Right atrium auricular region (tissue), 2 donors: ENCODE measurements at regions not wholly inside any gene's neighbourhood (a gene's known extent, or its start where the extent isn't known, plus 50 kb on each side); places are given as distances from the start of the nearest gene placed in this dataset.
"Not testable (repeated sequence)": the region's sequence is repeated elsewhere in the genome, so short reads cannot be mapped to it uniquely, and the experiment has no call there.

Experiments
- DNase-seq: peaks from one replicate; pipeline ENCODE4 v3.0.0-alpha.2; 2019; ENCODE audit warnings: low spot score
- H3K27ac ChIP-seq, 2 donors: fragments of 200-600 bp; sonication (generic); 1 replicate in 1 of 2; 2 replicates in 1 of 2; pipeline ENCODE4 v1.5.1; 2016 to 2019
- H3K27me3 ChIP-seq, 2 donors: fragments of 200-600 bp; sonication (generic); one replicate each; pipeline versions ENCODE4 v1.5.1 to v1.6.0; 2017 to 2019
- H3K36me3 ChIP-seq: fragments of 200-600 bp; sonication (generic); one replicate; pipeline ENCODE4 v1.5.1; 2016
- H3K4me1 ChIP-seq, 2 donors: fragments of 200-600 bp; sonication (generic); one replicate each; pipeline versions ENCODE4 v1.5.1 to v1.6.0; 2017 to 2019
- H3K4me3 ChIP-seq, 2 donors: fragments of 200-600 bp; sonication (generic); 1 replicate in 1 of 2; 2 replicates in 1 of 2; pipeline ENCODE4 v1.5.1; 2017 to 2019; ENCODE audit warnings: mild to moderate bottlenecking in 1 of 2, moderate library complexity in 1 of 2
- H3K9me3 ChIP-seq, 2 donors: fragments of 200-600 bp; sonication (generic); one replicate each; pipeline ENCODE4 v1.5.1; 2019
- CTCF ChIP-seq, 2 donors: fragments of 200-600 bp; sonication (generic); IDR thresholded peaks; one replicate each; pipeline ENCODE4 v1.5.1; 2019; ENCODE audit warnings: antibody characterized with exemption in 2 of 2

- no peak for DNase-seq
- Histone ChIP-seq H3K36me3 (no peaks in the 10 kb centered on the region), H3K9me3 (no peaks in the 10 kb centered on the region), H3K4me3 (no peak overlapping the region), H3K4me1 (no peaks in the 10 kb centered on the region), H3K27ac (no peak overlapping the region), H3K27me3 (no peaks in the 10 kb centered on the region)
- peak; percentile 15 to 60 for TF ChIP-seq CTCF (IDR thresholded peaks at IDR 0.05)
These were observed 114.2 kb downstream of the TTC6 start for GRCh38 chr14:37709419-37710195.

- no peaks in the 10 kb centered on the region for H3K27me3 ChIP-seq
- DNase-seq: no peak
- H3K9me3 ChIP-seq: no peaks in the 10 kb centered on the region
- no peaks in the 10 kb centered on the region for H3K4me1 ChIP-seq
- no peak overlapping the region for H3K4me3 ChIP-seq
- no peaks in the 10 kb centered on the region for H3K36me3 ChIP-seq
- H3K27ac ChIP-seq: no peak overlapping the region
- no peak for TF ChIP-seq CTCF (IDR thresholded peaks at IDR 0.05)
These were observed 116.0 kb downstream of the TTC6 start for GRCh38 chr14:37711356-37711830.

- no peak for TF ChIP-seq CTCF (IDR thresholded peaks at IDR 0.05)
- no peak for DNase-seq
These were observed 116.5 kb downstream of the TTC6 start for GRCh38 chr14:37711831-37712475.

GRCh38 chr14:37712476-37712860, 117.0 kb downstream of the TTC6 start:
- H3K27ac ChIP-seq, H3K4me3 ChIP-seq, DNase-seq, H3K9me3 ChIP-seq, H3K36me3 ChIP-seq, H3K4me1 ChIP-seq, H3K27me3 ChIP-seq: not testable (repeated sequence)

More at GRCh38 chr14:37711831-37712475, 116.5 kb downstream of the TTC6 start:
- no peaks in the 10 kb centered on the region for H3K36me3 ChIP-seq
- H3K4me1 ChIP-seq: no peaks in the 10 kb centered on the region
- no peak overlapping the region for H3K27ac ChIP-seq
- no peak overlapping the region for H3K4me3 ChIP-seq
- no peaks in the 10 kb centered on the region for H3K27me3 ChIP-seq
- H3K9me3 ChIP-seq: no peaks in the 10 kb centered on the region

GRCh38 chr14:37712976-37713431, 117.6 kb downstream of the TTC6 start:
- Histone ChIP-seq H3K27me3 (no peaks in the 10 kb centered on the region), H3K4me1 (no peaks in the 10 kb centered on the region), H3K9me3 (no peaks in the 10 kb centered on the region), H3K4me3 (no peak overlapping the region), H3K36me3 (no peaks in the 10 kb centered on the region), H3K27ac (no peak overlapping the region)
- no peak for TF ChIP-seq CTCF (IDR thresholded peaks at IDR 0.05)
- no peak for DNase-seq

GRCh38 chr14:37720131-37720530, 124.7 kb downstream of the TTC6 start:
- H3K27ac ChIP-seq: no peak overlapping the region
- no peak for TF ChIP-seq CTCF (IDR thresholded peaks at IDR 0.05)
- H3K4me1 ChIP-seq: no peaks in the 10 kb centered on the region
- H3K36me3 ChIP-seq: no peaks in the 10 kb centered on the region
- DNase-seq: no peak
- no peaks in the 10 kb centered on the region for H3K9me3 ChIP-seq
- H3K4me3 ChIP-seq: no peak overlapping the region
- no peaks in the 10 kb centered on the region for H3K27me3 ChIP-seq
